PC-3 (cell line): ENCODE measurements at regions not wholly inside any gene's neighbourhood (a gene's known extent, or its start where the extent isn't known, plus 50 kb on each side); places are given as distances from the start of the nearest gene placed in this dataset.
A peak's percentile ranks its signal among the peaks of the same experiment; 100 is the strongest.

ENCODE experiments used
- ATAC-seq: fragments of 200-7000 bp; cut with Tn5 transposase; 2 replicates; pipeline ENCODE4 v1.9.1; 2020; ENCODE audit warnings: mild to moderate bottlenecking, moderate library complexity
- BruUV-seq: library from RNA; stranded (reverse); fragments of 400-500 nt; replicated peaks from 2 replicates; lab custom pipeline; 2021; lab: Mats Ljungman, UMichigan
- CTCF ChIA-PET: fragments of 300-600 bp; sonication (Branson Sonifier 250); formaldehyde crosslinking; loops from one replicate; lab custom pipeline; 2022; ENCODE audit warnings: antibody characterized with exemption; lab: Charles Lee
- POLR2A ChIA-PET: fragments of 300-600 bp; sonication (Branson Sonifier 250); formaldehyde crosslinking; loops from one replicate; lab custom pipeline; 2022; ENCODE audit warnings: antibody characterized with exemption; ENCODE audit not compliant: unreplicated experiment; lab: Charles Lee
- DNase-seq: peaks from one replicate; pipeline ENCODE4 v3.0.0-alpha.2; 2015
- H2AFZ ChIP-seq: fragments of 300-600 bp; sonication (generic); 2 replicates; pipeline ENCODE4 v1.6.0; 2016; ENCODE audit warnings: antibody characterized with exemption, low read length
- H3F3A ChIP-seq: fragments of 300-600 bp; sonication (generic); one replicate; pipeline ENCODE4 v1.6.0; 2017; ENCODE audit warnings: antibody characterized with exemption, low read length, control low read depth, mild to moderate bottlenecking; ENCODE audit not compliant: unreplicated experiment
- H3K27ac ChIP-seq: fragments of 300-600 bp; sonication (generic); 2 replicates; pipeline ENCODE4 v1.5.1; 2016; ENCODE audit warnings: mild to moderate bottlenecking, low read length
- H3K27me3 ChIP-seq: fragments of 300-600 bp; sonication (generic); 2 replicates; pipeline ENCODE4 v1.6.1; 2016; ENCODE audit warnings: low read length, mixed read lengths
- H3K36me3 ChIP-seq: fragments of 300-600 bp; sonication (generic); 2 replicates; pipeline ENCODE4 v1.6.1; 2016; ENCODE audit warnings: low read depth, mixed run types, low read length, mixed read lengths
- H3K4me1 ChIP-seq: fragments of 300-600 bp; sonication (generic); 2 replicates; pipeline ENCODE4 v1.5.1; 2016; ENCODE audit warnings: low read length; ENCODE audit not compliant: insufficient read depth
- H3K4me2 ChIP-seq: fragments of 300-600 bp; sonication (generic); 2 replicates; pipeline ENCODE4 v1.6.0; 2016; ENCODE audit warnings: low read length
- H3K4me3 ChIP-seq: fragments of 300-600 bp; sonication (generic); 2 replicates; pipeline ENCODE4 v1.5.1; 2016; ENCODE audit warnings: mild to moderate bottlenecking, low read length, mixed read lengths
- H3K79me2 ChIP-seq: fragments of 300-600 bp; sonication (generic); 2 replicates; pipeline ENCODE4 v1.6.1; 2017; ENCODE audit warnings: low read length, mixed read lengths
- H3K9ac ChIP-seq: fragments of 300-600 bp; sonication (generic); 2 replicates; pipeline ENCODE4 v1.6.0; 2016; ENCODE audit warnings: mild to moderate bottlenecking, low read length
- H3K9me2 ChIP-seq: fragments of 300-600 bp; sonication (generic); replicated peaks from 2 replicates; pipeline ENCODE4 v1.6.1; 2016; ENCODE audit warnings: mixed run types, low read length, mixed read lengths
- H3K9me3 ChIP-seq: fragments of 300-600 bp; sonication (generic); 2 replicates; pipeline ENCODE4 v1.6.1; 2016; ENCODE audit warnings: low read length, mixed read lengths
- H4K20me1 ChIP-seq: fragments of 300-600 bp; sonication (generic); 2 replicates; pipeline ENCODE4 v1.6.1; 2016; ENCODE audit warnings: low read length, mixed read lengths
- EZH2 ChIP-seq: fragments of 300-600 bp; sonication (generic); IDR thresholded peaks from one replicate; pipeline ENCODE4 v1.6.1; 2017; ENCODE audit warnings: antibody characterized with exemption, mild to moderate bottlenecking, low read length; ENCODE audit not compliant: unreplicated experiment
- EZH2phosphoT487 ChIP-seq: fragments of 300-600 bp; sonication (generic); IDR thresholded peaks from 2 replicates; pipeline ENCODE4 v1.6.1; 2018; ENCODE audit warnings: mild to moderate bottlenecking, antibody characterized with exemption, low read length, borderline replicate concordance
- intact Hi-C: fragments of 100-400 bp; cut with micrococcal nuclease; formaldehyde crosslinking; loops from 2 replicates; pipeline ENCODE4 v1.9.0; 2023
- TF ChIP-seq, protein P1 (sequence below): fragments of 300-600 bp; sonication (generic); conservative IDR thresholded peaks from 2 replicates; pipeline ENCODE4 v1.5.1; 2017; ENCODE audit warnings: antibody characterized with exemption, low read depth, mild to moderate bottlenecking, low read length

DNA sequence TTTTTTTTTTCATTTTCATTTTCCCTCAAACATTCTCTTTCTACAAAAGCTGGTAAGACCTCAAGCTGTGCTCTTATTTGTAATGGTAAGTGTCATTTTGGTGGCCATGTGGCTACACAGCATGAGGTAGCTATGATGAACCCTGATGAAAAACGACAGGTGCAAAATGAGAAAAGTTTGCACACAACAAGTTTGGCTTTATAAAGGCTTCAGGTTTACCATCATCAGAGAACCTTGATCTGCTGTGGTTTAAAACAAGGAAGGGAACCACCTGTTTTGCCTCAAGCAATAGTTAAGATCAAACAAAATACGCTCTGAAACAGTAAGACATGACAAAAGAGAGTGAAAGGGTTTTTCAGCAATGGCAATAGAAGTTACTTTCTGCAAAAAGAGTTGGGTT is 1124.6 kb upstream of the ACO1 start:
- Histone ChIP-seq H3F3A (no peaks in the 10 kb centered on the region), H3K27me3 (no peaks in the 10 kb centered on the region), H4K20me1 (no peaks in the 10 kb centered on the region), H3K4me3 (no peak overlapping the region), H3K27ac (no peak overlapping the region), H3K79me2 (no peaks in the 10 kb centered on the region), H3K9me2 (no peaks in the 10 kb centered on the region), H3K9me3 (no peaks in the 10 kb centered on the region), H3K4me1 (no peaks in the 10 kb centered on the region), H3K36me3 (no peaks in the 10 kb centered on the region), H2AFZ (no peak overlapping the region), H3K4me2 (no peak overlapping the region), H3K9ac (no peak overlapping the region)
- ChIA-PET POLR2A (no interaction called here), CTCF (no interaction called here)
- no TSS peak for BruUV-seq
- no peak for ATAC-seq
- intact Hi-C loops, result no loop called here
- DNase-seq, result no peak
- TF ChIP-seq, protein P1, sequence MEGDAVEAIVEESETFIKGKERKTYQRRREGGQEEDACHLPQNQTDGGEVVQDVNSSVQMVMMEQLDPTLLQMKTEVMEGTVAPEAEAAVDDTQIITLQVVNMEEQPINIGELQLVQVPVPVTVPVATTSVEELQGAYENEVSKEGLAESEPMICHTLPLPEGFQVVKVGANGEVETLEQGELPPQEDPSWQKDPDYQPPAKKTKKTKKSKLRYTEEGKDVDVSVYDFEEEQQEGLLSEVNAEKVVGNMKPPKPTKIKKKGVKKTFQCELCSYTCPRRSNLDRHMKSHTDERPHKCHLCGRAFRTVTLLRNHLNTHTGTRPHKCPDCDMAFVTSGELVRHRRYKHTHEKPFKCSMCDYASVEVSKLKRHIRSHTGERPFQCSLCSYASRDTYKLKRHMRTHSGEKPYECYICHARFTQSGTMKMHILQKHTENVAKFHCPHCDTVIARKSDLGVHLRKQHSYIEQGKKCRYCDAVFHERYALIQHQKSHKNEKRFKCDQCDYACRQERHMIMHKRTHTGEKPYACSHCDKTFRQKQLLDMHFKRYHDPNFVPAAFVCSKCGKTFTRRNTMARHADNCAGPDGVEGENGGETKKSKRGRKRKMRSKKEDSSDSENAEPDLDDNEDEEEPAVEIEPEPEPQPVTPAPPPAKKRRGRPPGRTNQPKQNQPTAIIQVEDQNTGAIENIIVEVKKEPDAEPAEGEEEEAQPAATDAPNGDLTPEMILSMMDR, result no peak
- TF ChIP-seq EZH2phosphoT487 (no peak), EZH2 (no peak)

DNA sequence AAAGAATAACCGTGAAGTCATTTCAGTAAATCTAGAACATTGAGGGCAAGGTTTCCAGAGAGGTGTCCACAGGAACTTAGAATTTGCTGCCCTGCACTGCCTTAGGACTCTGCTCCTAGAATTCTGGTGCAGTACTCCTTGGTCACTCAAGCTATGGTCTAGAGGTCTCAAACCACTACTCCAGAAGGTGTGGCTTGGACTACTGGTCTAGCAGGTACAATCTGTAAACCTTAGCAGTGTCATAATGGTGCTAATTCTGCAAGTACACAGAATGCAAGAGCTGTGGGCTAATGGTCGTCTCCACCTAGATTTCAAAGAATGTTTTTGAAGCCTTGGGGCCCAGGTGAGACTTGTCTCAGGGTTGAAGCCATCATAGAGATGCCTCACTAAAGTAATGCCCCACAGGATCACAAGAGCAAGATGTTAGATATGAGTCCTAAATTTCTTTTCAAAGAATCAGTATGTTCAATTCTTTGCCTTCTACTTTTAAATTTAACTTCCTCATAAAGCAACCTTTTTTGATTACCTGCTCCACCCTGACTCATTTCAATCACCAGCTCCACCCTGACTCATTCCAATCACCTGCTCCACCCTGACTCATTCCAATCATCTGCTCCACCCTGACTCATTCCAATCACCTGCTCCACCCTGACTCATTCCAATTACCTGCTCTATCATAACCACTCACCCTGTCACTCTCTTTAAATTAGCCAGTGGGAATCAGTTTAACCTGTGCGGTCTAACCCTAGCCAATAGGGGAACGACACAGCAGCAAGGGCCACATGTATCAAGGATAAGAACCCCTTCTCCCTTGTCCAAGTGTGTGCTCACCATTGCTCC is 1111.8 kb upstream of the ACO1 start:
- no TSS peak for BruUV-seq
- peak; percentile 45 for DNase-seq
- H3F3A ChIP-seq, result no peaks in the 10 kb centered on the region
- no peak overlapping the region for H3K4me3 ChIP-seq
- no peaks in the 10 kb centered on the region for H3K79me2 ChIP-seq
- H3K36me3 ChIP-seq, result no peaks in the 10 kb centered on the region
- intact Hi-C loops, result no loop called here
- ATAC-seq, result no peak
- H3K4me1 ChIP-seq, result no peaks in the 10 kb centered on the region
- no peak overlapping the region for H2AFZ ChIP-seq
- H3K27me3 ChIP-seq, result no peaks in the 10 kb centered on the region
- H3K9me2 ChIP-seq, result no peaks in the 10 kb centered on the region
- POLR2A ChIA-PET, result no interaction called here
- H3K9ac ChIP-seq, result no peak overlapping the region
- H3K4me2 ChIP-seq, result no peak overlapping the region
- no peaks in the 10 kb centered on the region for H4K20me1 ChIP-seq
- TF ChIP-seq, protein P1, result no peak
- TF ChIP-seq EZH2 (no peak), EZH2phosphoT487 (no peak)
- no peaks in the 10 kb centered on the region for H3K9me3 ChIP-seq
- CTCF ChIA-PET, result no interaction called here
- no peak overlapping the region for H3K27ac ChIP-seq

DNA sequence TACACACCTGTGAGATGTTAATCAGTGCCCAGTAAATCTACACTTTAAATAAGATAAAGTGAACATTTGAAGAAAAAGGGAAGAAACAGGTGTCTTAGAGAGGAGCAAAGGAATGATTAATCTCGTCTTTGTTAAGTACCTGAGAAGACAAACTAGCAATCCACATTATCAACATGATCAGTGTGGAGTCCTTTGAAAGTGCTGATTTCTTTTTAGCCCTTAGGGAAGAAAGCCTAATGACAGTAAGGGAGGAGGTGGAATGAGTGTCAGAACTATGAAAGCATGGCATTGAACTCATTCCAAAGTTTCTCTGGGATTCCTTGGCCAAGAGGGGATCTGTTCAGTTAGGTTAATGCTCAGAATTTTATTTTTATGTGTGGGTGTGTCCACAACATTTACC is 1109.0 kb upstream of the ACO1 start:
- ATAC-seq (no peak), DNase-seq (no peak)
- BruUV-seq, result no TSS peak
- Histone ChIP-seq H4K20me1 (no peaks in the 10 kb centered on the region), H3K27ac (no peak overlapping the region), H3K4me1 (no peaks in the 10 kb centered on the region), H2AFZ (no peak overlapping the region), H3K4me3 (no peak overlapping the region), H3K27me3 (no peaks in the 10 kb centered on the region), H3K9me3 (no peaks in the 10 kb centered on the region), H3K4me2 (no peak overlapping the region), H3K79me2 (no peaks in the 10 kb centered on the region), H3K36me3 (no peaks in the 10 kb centered on the region), H3K9ac (no peak overlapping the region), H3F3A (no peaks in the 10 kb centered on the region), H3K9me2 (no peaks in the 10 kb centered on the region)
- intact Hi-C loops, result no loop called here
- TF ChIP-seq EZH2phosphoT487, result no peak
- TF ChIP-seq EZH2, result no peak
- TF ChIP-seq, protein P1, result no peak
- POLR2A ChIA-PET, result no interaction called here
- CTCF ChIA-PET, result no interaction called here
